ENCODE measurements at regions not wholly inside any gene's neighbourhood (a gene's known extent, or its start where the extent isn't known, plus 50 kb on each side); places are given as distances from the start of the nearest gene placed in this dataset.

DNA sequence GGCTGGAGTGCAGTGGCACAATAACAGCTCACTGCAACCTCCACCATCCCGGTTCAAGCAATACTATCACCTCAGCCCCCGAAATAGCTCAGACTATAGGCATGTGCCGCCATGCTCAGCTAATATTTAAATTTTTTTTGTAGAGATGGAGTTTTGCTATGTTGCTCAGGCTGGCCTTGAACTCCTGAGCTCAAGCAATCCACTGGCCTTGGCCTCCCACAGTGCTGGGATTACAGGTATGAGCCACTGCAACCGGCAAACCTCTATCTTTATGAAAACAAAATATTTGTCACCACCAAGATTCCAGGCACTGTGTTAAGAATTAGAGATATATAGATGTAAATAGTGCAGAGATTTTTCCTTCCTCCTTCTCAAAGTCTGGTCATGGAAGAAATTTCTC, 232.5 kb downstream of the ANKRD50 start:
- no peaks in the 10 kb centered on the region for H3K36me3 Mint-ChIP-seq

DNA sequence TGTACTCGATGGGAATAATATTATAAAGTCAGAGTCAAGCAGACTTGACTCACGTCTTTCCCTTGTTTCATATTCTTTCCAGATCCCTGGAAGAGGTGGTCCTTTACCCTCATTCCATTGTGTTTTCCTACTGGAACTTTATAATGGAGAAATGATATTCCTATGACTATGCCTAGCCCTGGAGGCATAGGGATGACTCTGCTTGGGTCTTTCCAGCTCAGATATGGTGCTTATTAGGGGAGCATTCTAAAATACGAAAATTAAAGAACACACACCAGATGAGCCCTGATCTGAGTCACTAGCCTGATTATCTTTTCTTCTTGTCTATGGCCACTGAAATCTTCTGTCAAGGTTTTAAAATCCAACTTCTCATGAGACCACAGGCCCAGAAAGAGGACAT, 231.4 kb downstream of the ANKRD50 start:
- Mint-ChIP-seq H3K9me3 (no peaks in the 10 kb centered on the region), H3K36me3 (no peaks in the 10 kb centered on the region), H3K27me3 (no peaks in the 10 kb centered on the region), H3K4me3 (no peak overlapping the region), H3K4me1 (no peaks in the 10 kb centered on the region), H3K27ac (no peak overlapping the region)
- no peak for DNase-seq
- no peak for ATAC-seq (replicated peaks)

More for the DNA sequence above, 232.5 kb downstream of the ANKRD50 start:
- no peak for ATAC-seq (replicated peaks)
- H3K9me3 Mint-ChIP-seq, result no peaks in the 10 kb centered on the region
- no peak overlapping the region for H3K4me3 Mint-ChIP-seq
- no peaks in the 10 kb centered on the region for H3K27me3 Mint-ChIP-seq
- no peak for DNase-seq
- H3K4me1 Mint-ChIP-seq, result no peaks in the 10 kb centered on the region
- H3K27ac Mint-ChIP-seq, result no peak overlapping the region

DNA sequence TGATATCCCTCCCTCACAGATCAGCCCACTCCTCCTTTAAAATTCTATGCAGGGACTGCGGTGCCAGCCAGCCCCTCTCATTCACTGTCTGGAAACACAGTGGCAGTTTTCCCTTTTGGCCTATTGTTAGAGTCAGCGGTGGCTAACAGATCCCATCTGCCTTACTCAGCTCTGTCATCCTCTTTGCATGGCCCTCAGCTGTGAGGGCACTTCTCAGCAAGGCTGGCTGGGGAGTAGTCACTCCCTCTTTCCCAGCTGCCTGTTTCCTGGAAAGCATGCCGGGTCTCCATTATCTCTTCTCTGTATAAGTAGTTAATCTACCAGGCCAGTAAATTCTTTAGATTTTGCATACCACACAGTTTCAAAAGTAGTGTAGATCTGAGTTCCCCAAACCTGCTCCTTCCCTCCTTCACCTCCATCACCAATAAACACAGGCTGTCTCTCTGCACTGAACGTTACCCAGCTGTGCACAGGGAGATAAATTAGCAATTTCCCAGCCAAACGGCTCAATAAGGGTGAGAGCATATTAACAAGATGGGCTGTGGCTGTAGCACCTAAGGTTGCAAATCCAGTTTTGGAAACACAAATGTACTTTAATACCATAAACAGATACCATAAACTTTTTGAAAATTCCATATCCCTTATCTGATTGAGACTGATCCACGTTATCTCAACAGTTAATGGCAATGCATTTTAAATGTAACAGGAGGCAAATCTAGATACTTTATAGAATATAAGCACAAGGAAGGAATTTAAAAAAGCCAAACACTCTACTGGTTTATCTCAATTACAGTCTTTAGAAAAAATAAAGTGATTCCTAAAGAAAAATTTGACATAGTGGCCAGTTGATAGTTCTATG, 229.3 kb downstream of the ANKRD50 start:
- no peaks in the 10 kb centered on the region for H3K27me3 Mint-ChIP-seq
- ATAC-seq (replicated peaks) (peak in 1 of 2 donors; percentile 14), DNase-seq (no peak)
- no peaks in the 10 kb centered on the region for H3K4me1 Mint-ChIP-seq
- no peaks in the 10 kb centered on the region for H3K9me3 Mint-ChIP-seq
- no peak overlapping the region for H3K27ac Mint-ChIP-seq
- H3K4me3 Mint-ChIP-seq, result no peak overlapping the region
- H3K36me3 Mint-ChIP-seq, result no peaks in the 10 kb centered on the region

DNA sequence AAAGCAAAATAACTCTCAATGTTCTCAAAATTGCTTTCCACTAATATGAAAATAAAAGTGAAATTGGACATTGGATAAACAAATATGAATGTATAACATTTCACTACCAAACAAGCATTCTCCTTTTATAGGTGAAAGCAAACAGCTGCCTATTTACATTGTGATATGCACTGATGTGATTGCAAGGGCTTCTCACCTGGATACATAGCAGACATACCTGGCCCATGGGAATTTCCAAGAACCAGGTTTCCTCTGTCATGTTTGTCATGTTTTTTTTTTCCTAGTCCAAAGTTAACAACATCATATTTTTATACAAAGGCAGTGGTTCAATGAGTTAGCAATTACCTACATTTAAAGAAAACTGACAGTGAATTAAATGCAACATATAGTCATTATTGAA, 228.5 kb downstream of the ANKRD50 start:
- ATAC-seq (replicated peaks) (no peak), DNase-seq (no peak)
- no peaks in the 10 kb centered on the region for H3K36me3 Mint-ChIP-seq
- no peak overlapping the region for H3K4me3 Mint-ChIP-seq
- no peaks in the 10 kb centered on the region for H3K27me3 Mint-ChIP-seq
- no peaks in the 10 kb centered on the region for H3K9me3 Mint-ChIP-seq
- H3K27ac Mint-ChIP-seq, result no peak overlapping the region
- H3K4me1 Mint-ChIP-seq, result no peaks in the 10 kb centered on the region

DNA sequence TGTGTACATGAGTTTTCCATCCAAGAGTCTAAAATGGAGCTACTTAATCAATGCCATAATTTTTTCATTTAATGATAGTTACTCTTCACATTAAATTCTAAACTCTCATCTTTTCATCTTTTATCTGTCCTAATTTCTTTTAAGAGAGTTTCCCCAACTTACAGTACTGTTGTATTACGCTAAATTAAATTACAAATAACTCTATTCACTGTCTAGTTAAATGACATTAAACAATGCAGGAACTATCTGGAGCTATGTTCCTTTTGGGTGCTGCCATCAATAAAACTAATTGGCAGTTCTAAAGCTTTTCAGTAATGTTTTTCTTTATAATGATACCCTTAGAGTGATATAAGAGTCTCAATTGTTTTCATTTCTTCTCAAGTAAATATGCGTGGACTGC, 227.6 kb downstream of the ANKRD50 start:
- ATAC-seq (replicated peaks) (no peak), DNase-seq (no peak)
- H3K4me1 Mint-ChIP-seq, result no peaks in the 10 kb centered on the region
- no peaks in the 10 kb centered on the region for H3K36me3 Mint-ChIP-seq
- no peak overlapping the region for H3K4me3 Mint-ChIP-seq
- H3K27ac Mint-ChIP-seq, result no peak overlapping the region
- no peaks in the 10 kb centered on the region for H3K27me3 Mint-ChIP-seq
- no peaks in the 10 kb centered on the region for H3K9me3 Mint-ChIP-seq

DNA sequence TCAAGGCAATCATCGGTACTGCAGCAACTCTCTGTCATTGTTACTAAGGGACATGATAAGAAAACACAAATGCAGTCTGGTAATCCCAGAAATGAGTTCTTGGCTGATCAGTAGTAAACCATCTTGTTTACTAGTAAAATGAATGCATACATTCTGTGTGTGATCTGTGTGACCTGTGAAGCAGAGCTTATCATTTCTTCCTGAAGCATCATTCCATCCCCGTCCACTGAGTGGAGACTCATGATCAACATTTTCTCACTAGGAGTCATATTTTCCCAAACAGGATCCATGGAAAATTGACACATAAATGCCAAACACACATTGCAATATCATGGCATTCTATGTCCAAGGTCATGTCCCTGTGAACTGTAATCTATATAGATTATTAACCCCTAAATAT, 226.1 kb downstream of the ANKRD50 start:
- H3K4me1 Mint-ChIP-seq, result no peaks in the 10 kb centered on the region
- no peak overlapping the region for H3K27ac Mint-ChIP-seq
- peaks cover 0 to 1% of the 10 kb centered on the region in 2 donors for H3K9me3 Mint-ChIP-seq
- ATAC-seq (replicated peaks), result no peak
- no peak overlapping the region for H3K4me3 Mint-ChIP-seq
- no peaks in the 10 kb centered on the region for H3K27me3 Mint-ChIP-seq
- DNase-seq, result no peak
- H3K36me3 Mint-ChIP-seq, result no peaks in the 10 kb centered on the region

DNA sequence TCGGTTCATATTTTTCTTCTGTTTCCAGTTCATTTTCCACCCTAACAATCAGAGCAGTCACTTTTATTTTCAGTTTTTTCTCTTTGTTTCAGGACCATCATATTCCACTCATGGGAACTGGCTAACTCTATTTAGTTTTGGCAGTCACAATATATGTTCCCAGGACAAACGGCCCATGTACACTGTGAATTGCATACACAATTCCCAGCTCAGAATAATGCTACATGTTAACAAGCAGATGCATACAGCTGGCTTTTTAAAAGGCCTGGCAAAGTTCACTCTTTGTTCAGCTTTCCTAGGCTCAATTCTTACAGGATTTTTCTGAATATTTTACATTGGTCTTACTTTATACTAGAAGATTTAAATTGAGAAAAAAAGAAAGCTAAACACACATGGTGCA, 224.9 kb downstream of the ANKRD50 start:
- Mint-ChIP-seq H3K27ac (no peak overlapping the region), H3K4me3 (no peak overlapping the region), H3K9me3 (peaks cover 0 to 1% of the 10 kb centered on the region in 2 donors), H3K27me3 (no peaks in the 10 kb centered on the region), H3K36me3 (no peaks in the 10 kb centered on the region), H3K4me1 (no peaks in the 10 kb centered on the region)
- ATAC-seq (replicated peaks) (no peak), DNase-seq (no peak)

DNA sequence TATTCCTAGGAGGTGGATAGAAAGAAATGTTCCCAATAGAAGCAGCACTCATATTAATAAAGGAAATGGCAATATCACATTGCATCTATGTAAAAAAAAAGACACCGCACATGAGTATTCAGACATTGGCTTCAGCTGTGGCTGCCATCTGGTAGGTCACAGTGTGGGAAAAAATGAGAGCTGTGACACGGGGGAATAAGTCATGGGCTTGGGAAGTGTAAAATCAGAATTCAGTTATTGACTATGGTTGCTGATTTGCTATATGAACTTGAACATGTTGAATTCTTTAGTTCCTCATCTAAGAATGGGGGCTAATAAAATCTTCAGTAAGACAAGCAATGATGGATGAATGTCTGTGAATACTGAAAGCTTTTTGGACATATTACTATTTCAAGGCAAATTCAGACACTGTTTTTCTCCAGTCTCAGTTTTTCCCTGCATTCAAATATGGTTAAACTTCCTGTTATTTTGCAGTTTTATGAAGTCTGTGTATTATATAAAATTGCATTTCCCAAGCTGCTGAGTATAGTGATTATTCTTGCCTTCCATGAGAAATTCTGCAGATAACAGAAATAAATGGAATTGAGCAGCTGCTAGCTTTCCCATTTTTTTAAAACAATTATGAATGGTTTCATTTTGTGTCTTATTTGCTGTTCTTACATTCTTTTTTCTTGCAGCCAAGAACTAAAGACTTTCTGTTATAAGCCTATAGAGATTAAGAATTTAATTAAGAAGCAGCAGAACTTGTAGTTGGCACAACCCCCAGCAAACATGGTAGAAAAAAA, 221.0 kb downstream of the ANKRD50 start:
- ATAC-seq (replicated peaks) (no peak), DNase-seq (no peak)
- Mint-ChIP-seq H3K36me3 (no peaks in the 10 kb centered on the region), H3K4me1 (no peaks in the 10 kb centered on the region), H3K4me3 (no peak overlapping the region), H3K27me3 (no peaks in the 10 kb centered on the region), H3K27ac (no peak overlapping the region), H3K9me3 (peaks cover 0 to 1% of the 10 kb centered on the region in 2 donors)

DNA sequence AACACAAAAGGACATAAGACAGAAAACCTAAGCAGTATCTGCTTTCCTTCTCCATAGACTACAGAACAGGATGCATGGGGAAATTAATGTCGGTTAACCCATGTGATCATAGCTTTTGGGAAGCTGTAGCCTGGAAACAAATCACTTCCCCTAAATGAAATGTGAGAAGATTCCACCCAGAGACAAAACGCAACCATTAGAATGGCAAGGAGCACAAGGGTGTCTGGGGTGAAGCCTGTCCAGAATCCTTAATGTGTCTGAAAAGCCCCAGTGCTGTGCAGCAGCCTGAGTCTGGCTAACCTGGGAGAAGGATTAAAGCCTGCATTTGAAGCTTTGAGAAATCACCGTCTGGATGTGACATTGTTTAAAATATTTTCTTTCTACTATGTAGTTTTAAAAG, 213.3 kb downstream of the ANKRD50 start:
- Mint-ChIP-seq H3K4me3 (no peak overlapping the region), H3K36me3 (no peaks in the 10 kb centered on the region), H3K27ac (no peak overlapping the region), H3K27me3 (peaks cover 0 to 5% of the 10 kb centered on the region in 2 donors), H3K9me3 (no peaks in the 10 kb centered on the region), H3K4me1 (no peaks in the 10 kb centered on the region)
- DNase-seq, result no peak
- ATAC-seq (replicated peaks), result no peak

DNA sequence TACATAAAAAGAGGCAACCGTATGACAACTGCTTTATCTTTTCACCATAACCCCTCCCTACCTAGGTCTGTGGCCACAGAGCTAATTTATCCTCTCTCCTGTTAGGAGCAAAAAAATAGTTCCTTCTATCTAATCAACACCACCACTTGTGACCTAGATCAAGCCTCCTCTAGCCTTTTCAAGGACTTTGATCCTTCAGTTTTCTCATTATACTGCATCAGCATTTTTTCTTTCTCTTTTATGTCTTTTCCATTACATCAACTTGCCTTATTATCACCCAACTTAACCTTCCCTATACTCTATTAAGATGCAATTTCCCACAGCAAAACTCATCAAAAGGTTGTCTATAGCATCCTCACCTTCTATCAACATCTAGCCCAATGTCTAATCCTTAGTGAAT, 211.0 kb downstream of the ANKRD50 start:
- DNase-seq (no peak), ATAC-seq (replicated peaks) (no peak)
- Mint-ChIP-seq H3K36me3 (no peaks in the 10 kb centered on the region), H3K27me3 (peaks cover 0 to 6% of the 10 kb centered on the region in 2 donors), H3K4me1 (no peaks in the 10 kb centered on the region), H3K9me3 (no peaks in the 10 kb centered on the region), H3K27ac (no peak overlapping the region), H3K4me3 (no peak overlapping the region)

DNA sequence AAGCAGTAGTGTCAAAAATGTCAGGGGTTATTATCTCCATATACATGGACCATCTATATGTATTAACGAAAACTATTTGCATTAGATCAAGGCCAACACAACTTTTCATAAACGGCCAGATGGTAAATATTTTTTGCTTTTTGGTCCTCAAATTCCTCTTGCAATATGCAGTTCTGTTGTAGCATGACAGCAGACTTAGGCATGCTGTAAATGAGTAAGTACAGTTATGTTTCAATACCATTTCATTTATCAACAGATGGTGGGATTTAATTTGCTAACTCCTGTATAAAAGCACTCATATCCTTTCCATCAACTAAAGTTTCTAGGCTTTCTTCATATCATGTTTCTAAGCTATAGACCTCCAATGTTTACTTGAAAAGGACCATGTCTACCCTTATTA, 208.1 kb downstream of the ANKRD50 start:
- Mint-ChIP-seq H3K27ac (no peak overlapping the region), H3K4me1 (no peaks in the 10 kb centered on the region), H3K27me3 (peaks cover 0 to 5% of the 10 kb centered on the region in 2 donors), H3K4me3 (no peak overlapping the region), H3K36me3 (no peaks in the 10 kb centered on the region), H3K9me3 (no peaks in the 10 kb centered on the region)
- ATAC-seq (replicated peaks) (no peak), DNase-seq (no peak)

DNA sequence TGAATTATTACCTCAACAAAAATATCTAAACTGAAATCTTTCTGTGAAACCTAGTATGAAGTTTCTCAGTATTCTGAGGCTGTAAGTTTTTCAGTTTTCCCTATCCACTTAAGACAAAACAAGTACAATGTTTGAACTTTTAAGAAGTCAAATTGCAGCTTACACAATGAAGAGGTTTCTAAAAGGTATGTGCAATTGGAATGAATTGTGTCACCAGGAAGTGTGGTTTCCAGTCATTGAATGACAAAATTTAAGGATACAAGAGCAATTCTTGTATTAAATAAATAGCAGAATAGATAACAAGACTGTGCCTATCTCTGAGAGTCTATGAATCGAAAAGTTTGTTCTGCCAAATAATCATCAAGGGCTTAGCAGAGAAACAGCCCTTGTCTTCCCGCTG, 207.3 kb downstream of the ANKRD50 start:
- ATAC-seq (replicated peaks), result no peak

DNA sequence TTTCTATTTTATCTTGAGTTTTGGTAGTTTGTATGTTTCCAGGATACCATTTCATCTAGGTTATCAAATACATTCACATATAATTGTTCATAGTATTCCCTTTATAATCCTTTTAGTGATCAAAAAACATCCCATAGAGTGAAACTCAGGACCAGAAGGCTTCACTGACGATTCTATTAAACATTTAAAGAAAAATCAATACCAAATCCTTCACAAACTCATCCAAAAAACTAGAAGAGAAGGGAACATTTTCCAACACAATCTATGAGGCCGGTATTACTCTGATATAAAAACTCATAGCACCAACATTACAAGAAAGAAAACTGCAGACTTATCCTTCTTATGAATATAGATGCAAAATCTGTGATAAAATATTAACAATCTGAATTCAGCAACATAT, 203.4 kb downstream of the ANKRD50 start:
- Mint-ChIP-seq H3K27ac (no peak overlapping the region), H3K36me3 (no peaks in the 10 kb centered on the region), H3K4me3 (no peak overlapping the region), H3K4me1 (no peaks in the 10 kb centered on the region), H3K9me3 (no peaks in the 10 kb centered on the region), H3K27me3 (peaks cover 0 to 5% of the 10 kb centered on the region in 2 donors)
- DNase-seq, result no peak
- no peak for ATAC-seq (replicated peaks)

More for the DNA sequence above, 207.3 kb downstream of the ANKRD50 start:
- Mint-ChIP-seq H3K4me1 (no peaks in the 10 kb centered on the region), H3K27ac (no peak overlapping the region), H3K9me3 (no peaks in the 10 kb centered on the region), H3K36me3 (no peaks in the 10 kb centered on the region), H3K27me3 (peaks cover 0 to 5% of the 10 kb centered on the region in 2 donors), H3K4me3 (no peak overlapping the region)
- no peak for DNase-seq

DNA sequence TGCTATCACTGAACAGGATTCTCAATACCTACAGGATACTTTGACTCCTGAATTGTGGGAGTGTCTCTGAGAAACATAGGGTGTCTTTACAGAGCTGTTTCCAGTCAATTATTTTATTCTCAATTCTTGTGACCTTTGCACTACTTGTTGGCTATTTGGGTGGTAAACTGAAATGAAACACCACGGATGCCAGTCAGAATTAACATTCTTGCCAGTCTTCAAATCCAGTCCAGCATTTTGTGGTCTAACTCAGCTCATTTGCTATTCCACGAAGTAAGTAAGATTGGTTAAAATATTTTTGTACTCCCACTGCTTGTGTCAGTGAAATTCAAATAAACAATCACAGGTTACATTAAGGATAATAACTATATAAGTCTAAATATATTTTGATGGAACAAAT, 197.9 kb downstream of the ANKRD50 start:
- DNase-seq (no peak), ATAC-seq (replicated peaks) (no peak)
- Mint-ChIP-seq H3K27ac (no peak overlapping the region), H3K4me3 (no peak overlapping the region), H3K4me1 (no peaks in the 10 kb centered on the region), H3K36me3 (no peaks in the 10 kb centered on the region), H3K9me3 (no peaks in the 10 kb centered on the region), H3K27me3 (no peaks in the 10 kb centered on the region)

DNA sequence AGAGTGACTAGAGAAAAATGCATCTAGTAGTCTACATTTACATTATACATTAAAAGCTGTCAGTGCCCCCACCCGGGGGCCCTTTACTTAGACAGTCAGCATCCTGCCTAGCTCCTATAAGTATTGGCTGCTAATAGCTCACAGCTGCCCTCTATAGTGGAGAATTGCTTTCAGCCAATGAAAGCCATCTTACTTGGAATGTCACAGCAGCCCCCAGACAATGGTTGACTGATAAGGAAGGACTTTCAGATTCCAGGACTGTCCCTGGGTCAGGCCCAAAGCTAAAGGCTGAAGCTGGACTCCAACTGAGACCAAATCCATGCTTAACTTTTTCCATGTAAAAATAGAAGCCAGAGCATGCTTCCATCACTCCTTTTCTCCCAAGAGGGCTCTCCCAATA, 196.9 kb downstream of the ANKRD50 start:
- no peaks in the 10 kb centered on the region for H3K4me1 Mint-ChIP-seq
- H3K27me3 Mint-ChIP-seq, result no peaks in the 10 kb centered on the region
- no peaks in the 10 kb centered on the region for H3K36me3 Mint-ChIP-seq
- H3K4me3 Mint-ChIP-seq, result no peak overlapping the region
- H3K9me3 Mint-ChIP-seq, result no peaks in the 10 kb centered on the region
- ATAC-seq (replicated peaks) (no peak), DNase-seq (no peak)
- no peak overlapping the region for H3K27ac Mint-ChIP-seq
